Stromal cell of bone marrow (primary cell): ENCODE measurements at regions not wholly inside any gene's neighbourhood (a gene's known extent, or its start where the extent isn't known, plus 50 kb on each side); places are given as distances from the start of the nearest gene placed in this dataset.

Source experiments
- DNase-seq: peaks from one replicate; pipeline ENCODE4 v3.0.0-alpha.2; 2012; ENCODE audit warnings: low read depth

DNA sequence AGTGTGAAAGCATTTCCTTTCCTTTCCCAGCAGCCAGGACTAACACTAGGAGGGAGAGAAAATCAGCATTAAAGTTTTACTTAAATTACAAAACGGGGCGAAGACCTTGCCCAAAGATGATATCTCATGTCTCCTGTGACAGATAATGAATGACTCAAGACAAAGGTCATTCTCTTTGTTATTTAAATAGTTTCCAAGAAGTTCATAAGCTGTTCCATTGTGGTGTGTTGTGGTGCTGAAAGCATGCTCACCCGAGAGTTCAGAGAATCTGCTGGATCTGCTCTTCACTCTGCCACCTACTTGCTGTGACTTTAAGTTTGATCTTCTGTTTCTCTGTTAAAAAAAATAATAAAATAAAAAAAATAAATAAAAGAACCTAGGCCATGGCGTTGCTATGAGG lies 265.9 kb upstream of the NR4A3 start:
- no peak for DNase-seq

DNA sequence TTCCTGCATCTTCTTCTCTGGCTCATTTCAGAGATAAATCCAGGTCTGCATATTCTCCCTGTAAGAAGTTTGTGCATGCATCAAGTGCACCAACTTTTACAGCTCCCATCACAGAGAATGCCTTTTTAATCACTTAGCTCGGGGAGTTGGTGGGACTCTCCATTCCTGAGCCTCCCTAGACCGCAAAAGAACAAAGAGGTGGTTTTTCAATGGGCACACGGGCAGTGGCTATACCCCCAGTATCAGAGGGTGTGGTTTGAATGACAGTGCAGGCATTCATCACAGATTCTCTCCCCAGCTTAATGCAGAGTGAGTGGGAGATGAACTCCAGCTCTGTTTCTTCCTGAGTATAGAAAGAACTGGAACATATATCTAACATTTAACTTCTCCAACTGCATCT lies 264.7 kb upstream of the NR4A3 start:
- no peak for DNase-seq

DNA sequence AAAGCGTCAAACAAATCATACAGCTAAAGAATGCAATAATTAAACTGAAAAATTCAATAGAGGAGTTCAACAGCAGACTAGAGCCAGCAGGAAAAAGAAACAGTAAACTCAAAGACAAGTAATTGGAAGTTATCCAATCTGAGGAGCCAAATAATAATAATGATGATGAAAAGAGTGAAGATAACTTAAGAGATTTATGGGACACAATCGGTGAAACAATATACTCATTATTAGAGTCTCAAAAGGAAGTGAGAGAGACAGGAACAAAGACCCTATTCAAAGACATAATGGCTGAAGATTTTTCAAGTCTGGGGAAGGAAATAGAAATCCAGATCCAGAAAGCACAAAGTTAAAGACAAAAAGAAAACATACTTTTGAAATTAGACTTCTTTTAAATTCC lies 263.9 kb upstream of the NR4A3 start:
- DNase-seq: no peak

DNA sequence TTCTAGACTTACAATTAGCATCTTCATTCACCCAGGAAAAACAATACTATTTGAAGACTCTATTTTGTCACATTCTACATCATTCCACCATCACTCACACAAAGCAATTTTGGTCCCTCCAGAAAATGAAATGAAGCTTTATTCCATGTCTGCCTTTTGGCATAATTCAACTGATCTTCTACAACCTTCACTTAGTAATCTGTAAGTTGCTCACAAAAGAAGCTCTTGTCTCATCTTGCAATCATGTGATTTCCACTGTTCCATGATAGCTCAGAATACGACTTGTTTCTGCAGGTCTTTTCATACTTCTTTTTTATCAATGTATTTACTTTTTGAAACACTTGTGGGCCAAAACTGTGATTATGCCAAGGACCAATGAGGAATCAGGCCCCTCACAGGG lies 261.9 kb upstream of the NR4A3 start:
- DNase-seq: no peak

DNA sequence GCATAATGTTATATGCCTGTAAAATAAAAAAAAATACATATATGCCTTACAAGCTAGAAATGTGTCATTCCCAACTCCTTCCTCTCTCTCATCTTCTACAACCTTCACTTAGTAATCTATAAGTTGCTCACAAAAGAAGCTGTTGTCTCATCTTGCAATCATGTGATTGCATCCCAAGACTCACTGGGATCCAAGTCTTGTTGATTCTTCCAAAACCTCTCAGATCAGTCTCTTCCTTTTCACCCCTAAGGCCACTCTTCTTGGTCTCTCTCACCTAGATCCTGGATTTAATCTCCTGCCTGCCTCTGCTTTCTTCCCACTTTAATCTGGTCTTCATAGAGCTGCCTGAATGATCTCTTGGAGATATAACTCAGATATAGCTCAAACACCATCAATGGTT lies 261.1 kb upstream of the NR4A3 start:
- DNase-seq: no peak

DNA sequence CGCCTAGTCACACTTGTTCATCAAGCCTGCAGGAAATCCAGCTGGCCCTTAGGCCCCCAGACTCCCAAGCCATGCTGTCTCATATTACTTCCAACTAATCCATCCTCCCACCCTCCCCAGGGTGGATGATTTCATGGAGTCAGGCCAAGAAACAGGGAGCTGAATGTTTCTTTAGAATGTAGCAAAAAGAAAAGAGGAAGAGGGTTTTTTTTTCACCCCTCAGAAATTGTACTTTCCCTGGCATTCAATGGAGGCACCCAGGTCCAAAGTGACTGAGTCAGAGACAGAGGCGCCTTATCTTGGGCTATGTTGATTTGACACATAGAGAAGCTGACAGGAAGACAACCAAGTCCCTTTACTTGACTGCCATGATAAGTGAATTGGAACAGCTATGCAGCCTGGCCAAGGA lies 260.2 kb upstream of the NR4A3 start:
- DNase-seq: no peak

DNA sequence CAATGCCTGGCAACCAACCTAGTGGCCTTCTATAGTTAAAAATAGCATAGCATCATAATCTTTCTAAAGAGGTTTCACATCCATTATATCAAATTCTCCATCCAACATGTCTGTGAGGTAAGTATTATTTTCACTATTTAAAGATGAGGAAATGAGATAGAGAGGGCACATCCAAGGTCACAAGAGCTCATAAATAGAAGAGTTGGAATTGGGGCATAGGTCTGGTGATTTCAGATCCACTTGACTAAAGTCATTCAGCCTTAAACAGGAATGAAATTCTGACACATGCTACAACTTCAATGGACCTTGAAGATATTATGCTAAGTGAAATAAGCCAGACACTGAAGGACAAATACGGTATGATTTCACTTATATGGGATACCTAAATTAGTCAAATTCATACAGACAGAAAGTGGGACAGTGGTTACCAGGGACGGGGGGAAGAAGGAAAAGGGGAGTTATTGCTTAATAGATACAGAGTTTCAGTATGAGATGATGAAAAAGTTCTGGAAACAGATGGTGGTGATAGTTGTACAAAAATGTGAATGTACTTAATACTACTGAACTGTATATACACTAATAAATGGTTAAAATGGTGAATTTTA lies 259.6 kb upstream of the NR4A3 start:
- no peak for DNase-seq

DNA sequence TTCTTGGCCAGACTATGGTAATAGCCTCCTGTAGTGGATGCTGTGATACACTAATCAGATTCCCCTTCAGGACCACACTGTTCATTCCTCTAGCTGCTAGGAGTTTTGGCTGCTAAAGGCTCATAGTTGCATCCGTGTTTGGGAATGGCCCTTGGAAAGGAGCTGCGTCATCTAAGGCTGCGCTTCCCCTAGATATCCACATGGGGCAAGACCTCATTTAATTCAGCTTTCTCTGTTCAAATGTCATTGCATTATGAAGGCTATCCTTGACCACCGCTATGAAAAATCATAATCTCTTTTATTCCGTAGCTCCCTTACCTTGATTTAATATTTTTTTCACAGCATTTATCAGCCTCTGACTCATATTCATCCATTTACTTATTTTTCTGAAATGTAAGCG lies 258.3 kb upstream of the NR4A3 start:
- no peak for DNase-seq

DNA sequence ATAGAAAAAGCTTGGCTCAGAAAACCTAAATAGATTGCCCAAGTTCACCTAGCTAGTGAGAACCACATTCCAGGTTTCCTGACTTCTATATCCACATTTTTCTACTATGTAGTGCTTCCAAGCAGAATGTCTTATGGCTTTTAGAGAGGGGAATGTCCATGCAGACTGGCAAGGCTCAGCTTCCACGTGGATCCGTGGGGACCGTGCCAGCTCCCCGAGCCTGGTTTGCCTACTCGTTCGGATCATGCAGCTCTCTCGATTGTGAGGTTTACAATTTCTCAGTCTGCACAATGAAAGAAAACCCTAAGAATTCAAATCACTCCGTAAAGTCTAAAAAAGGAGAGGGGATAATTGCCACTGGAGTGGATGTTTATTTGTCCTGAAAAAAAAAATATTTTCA lies 256.5 kb upstream of the NR4A3 start:
- DNase-seq: no peak

DNA sequence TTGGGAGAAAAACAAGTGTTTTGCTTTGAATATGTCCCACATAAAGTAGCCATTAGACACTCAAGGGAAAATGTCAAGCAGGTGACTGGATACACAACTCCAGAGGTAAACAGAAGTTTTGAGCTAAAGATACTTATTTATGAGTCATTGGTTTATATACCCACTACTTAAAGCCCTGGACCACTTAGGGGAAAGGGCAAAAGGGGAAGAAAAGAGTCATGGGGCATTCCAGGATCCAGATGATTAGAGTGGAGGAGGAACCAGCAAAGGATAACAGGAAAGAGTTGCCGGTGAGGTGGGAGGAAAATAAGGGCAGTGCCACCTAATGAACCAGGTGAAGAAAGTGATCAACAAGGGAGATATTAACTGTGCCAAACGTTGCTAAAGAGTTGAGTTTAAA lies 254.2 kb upstream of the NR4A3 start:
- DNase-seq: no peak

DNA sequence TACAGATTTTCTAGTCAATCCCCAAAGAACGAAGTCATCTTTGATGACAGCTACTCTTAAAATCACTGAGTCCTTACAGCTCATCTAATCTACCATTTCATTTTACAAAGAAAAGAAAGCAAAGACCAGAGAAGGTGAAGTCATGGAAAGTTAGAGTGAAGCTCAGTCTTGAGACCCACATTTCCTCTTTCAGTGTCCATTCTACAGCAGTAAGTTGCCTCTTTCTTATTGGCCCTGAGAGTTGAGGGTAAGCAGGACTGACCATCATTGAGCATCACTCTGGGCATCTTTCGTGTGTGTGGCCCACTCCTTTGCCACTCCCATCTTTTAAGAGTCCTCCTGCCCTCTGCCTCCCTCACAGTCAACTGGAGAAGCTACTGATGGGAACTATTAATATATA lies 251.8 kb upstream of the NR4A3 start:
- DNase-seq: no peak

DNA sequence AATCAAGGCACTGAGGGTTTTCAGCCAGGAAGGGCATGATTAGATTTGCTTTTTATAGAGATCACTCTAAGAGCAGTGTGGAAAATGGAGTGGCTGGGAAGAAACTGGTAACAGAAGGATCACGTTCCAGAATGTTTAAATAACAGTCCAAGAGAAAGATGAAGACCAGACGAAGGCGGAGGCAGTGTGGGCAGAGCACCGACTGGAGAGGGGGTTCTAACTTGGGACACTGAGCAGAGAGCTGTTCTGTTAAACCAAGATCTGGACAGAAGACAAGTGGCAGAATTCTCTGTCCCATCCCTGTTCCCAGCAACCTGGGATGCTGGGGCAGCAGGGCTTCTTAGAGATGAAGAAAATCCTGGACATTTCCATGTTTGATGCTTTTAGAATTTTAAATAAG lies 249.1 kb upstream of the NR4A3 start:
- DNase-seq: no peak

DNA sequence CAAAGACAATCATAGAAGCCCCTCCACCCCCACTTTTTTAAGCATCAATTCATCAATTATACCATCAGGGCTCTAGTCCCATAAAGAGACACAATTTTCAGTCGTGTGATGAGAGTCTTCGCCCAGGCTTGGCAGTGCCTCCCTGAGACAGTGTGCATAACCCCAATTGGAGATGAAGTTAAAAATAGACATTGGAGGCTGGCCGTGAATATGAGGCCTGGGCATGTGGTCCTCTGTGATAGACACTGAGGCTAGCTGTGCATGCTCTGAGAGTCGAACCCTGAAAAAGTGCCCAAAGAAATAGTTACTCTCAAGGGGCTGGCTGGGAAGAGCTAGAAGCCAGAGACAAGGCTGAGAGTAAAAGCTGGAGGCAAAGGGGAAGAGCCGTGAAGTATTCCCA lies 248.6 kb upstream of the NR4A3 start:
- no peak for DNase-seq

DNA sequence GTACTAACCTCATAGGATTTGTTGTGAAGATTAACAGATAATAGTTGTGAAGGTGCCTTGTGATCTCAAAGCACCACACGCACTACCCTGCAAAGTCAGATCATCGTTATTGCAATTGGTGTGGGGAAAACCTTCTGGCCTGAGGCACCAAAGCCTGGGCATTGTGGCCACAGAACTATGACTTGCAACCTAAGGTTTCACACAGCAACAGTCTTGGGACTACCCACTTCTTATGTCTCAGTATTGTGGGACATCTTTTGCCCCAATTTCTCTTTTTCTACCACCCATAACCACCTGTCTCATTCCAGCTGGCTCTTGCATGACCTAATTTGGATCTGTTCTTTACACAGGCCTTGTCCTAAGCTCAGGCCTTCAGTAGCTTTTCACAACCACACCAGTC lies 247.8 kb upstream of the NR4A3 start:
- no peak for DNase-seq

DNA sequence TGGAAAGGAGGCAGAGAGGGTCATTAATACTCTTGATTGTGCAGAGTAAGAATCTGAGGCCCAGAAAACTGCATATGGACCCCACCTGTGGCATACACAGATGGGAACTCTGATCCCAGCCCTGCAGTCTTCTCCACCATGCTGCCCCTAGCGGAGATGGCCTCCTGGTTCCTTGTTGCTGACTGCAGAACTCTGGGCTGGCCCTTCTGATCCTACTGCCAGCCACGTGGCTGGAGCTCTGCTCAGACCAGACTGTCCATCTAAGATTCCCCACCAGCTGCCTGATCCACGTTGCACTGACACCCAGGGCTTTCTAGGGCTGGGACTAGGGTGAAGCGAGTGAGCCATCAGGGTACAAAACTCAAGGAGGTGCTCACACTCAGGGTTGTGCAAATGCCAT lies 245.7 kb upstream of the NR4A3 start:
- DNase-seq: no peak

DNA sequence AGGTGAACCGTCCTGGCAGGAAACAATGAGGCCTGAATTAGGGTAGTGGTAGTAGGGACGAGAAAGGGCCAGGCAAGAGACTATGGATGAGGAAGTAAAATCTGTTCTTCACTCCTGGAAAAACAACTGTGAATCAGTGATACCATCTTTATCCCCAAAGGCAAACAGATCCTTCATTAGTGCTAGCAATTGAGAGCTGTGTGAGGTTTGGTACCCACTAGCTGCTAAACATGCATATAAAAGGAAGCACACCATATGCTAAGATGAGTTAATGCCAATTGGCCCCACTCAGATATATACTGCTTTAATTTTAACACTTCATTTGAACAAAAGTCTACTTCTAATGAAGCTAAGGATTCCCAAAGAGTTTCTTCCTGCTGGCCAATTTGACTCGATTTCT lies 244.8 kb upstream of the NR4A3 start:
- DNase-seq: no peak

DNA sequence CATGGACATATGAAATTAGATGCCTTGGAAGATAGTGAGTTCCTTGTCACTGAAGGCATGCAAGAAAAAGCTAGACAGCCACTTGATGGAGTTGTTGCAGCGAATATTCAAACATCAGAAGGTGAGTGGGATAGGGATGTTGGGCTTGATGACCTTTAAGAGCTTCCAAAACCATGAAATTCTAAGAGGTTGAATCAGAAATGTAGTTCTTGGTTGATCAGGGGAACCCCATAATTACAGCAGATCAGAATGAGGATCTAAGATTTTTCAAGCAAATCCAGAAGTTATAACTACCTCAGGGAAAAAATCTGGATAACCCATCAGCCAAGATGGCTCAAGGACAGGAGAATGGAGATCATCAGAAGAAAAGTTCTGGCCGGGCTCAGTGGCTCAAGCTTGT lies 244.3 kb upstream of the NR4A3 start:
- no peak for DNase-seq

DNA sequence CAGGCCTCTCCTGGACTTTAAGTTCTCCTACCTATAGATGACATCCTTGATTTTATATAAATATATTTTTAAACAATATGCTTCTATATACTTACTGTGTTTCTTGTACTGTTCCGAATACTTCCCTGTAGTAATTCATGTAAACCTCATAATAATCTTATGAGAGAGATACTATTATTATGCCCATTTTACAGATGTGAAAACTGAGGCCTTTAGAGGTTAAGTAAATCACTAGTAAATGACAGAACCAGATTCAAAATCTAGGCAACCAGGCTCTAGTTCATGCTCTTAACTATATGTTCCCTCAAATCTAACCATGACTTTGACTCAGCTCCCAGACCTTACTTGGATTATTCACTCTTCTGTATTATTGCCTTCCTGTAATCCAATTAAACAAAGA lies 243.0 kb upstream of the NR4A3 start:
- no peak for DNase-seq

DNA sequence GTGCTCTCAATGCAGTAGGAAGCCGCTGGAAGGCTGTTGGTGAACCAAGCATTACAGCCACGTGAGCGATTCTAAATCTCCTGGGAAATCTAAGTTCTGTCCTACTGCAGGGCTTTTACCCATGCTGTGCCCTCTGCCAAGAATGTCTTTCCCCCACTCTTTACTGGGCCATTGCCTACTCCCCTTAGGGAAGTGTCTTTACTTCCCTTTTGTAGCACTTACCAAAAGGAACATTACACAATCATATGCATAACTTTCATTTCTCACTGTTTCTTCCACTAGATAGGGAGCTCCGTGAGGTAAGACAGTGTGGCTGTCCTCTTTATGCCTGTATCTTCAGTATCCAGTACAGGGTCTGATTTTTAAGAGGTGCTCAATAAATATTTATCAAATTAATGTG lies 241.7 kb upstream of the NR4A3 start:
- no peak for DNase-seq

DNA sequence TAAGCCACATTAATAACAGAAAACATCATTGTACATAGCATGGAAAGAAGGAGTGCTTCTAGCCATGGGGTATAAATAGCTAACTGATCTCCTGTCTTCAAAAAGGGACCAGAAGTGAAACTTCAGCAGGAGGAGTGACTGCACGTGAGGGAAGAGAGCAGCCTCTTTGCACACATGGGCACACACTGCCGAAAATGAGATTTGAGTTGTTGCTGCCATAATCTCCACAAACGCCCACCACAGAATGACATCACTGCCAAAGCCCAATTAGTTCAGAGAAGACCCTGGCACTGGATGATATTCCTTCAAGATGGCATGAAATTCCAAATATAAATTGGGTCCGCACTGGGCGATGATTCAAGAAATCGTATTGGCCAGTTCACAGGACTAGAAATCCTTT lies 238.9 kb upstream of the NR4A3 start:
- no peak for DNase-seq

DNA sequence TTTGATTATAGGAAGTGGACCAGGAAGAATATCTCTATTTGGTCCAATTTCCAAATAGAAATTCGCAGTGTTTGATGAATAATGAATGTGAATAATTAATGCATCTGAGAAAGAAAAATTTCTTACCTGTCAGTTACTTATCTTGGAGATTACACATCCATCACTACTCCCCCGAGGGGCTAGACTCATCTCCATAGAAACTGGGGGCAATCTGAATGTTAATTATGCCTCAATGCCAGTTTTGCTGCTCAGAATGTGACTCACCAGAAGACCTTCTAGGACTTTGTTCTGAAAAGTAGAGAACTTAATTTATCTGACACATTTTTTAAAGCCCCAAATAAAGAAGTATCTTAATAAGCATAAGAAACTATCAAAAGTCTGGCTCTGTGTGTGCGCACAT lies 233.4 kb upstream of the NR4A3 start:
- no peak for DNase-seq

DNA sequence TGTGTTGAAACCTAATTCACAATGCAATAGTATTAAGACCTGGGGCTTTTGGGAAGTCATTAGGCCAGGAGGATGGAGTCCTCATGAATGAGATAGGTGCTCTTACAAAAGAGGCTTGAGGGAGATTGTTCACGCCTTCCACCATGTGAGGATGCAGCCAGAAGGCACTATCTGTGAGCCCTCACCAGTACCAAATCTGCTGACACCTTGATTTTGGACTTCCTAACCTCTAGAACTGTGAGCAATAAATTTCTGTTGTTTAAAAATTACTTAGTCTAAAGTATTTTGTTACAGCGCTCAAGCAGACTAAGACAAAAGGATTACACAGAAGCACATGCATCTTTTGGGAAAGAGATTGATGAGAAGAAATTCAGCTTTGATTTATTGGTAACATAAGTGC lies 232.9 kb upstream of the NR4A3 start:
- no peak for DNase-seq

DNA sequence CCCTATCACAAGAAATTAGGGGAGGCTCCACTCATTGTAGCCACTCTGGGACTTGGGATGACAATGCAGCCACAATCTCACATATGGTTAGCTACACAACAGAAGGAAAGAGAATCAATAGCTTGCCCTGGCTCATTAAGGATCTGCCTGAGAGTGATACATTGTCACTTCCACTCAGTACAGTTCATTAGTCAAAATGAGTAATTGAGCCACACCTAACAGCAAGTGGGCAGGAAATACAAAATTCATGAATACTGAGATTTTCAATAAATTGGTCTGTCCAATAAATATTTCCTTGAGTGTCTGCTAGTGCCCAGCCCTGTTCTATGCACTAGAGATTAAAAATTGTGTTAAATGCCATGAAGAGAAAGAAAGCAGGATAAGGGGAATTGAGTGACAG lies 231.3 kb upstream of the NR4A3 start:
- no peak for DNase-seq

DNA sequence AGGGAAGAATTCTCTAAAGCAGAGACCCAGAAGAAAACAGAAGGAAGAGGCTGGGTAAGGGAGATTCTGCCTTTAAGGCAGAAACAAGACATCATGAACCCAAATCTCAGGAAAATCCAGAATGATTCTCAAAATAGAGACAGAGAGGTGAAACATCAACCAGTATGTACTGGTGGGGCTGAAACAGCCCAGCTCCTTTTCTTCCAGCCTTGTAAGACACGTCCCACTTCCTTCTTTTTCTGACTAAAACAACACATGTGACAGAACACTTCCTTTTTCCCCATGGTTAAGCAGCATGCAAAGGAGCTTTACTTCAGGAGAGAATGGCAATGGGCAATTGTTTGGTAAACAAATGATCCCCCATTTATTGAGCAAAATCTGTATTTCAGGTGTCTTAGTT lies 230.8 kb upstream of the NR4A3 start:
- DNase-seq: no peak

DNA sequence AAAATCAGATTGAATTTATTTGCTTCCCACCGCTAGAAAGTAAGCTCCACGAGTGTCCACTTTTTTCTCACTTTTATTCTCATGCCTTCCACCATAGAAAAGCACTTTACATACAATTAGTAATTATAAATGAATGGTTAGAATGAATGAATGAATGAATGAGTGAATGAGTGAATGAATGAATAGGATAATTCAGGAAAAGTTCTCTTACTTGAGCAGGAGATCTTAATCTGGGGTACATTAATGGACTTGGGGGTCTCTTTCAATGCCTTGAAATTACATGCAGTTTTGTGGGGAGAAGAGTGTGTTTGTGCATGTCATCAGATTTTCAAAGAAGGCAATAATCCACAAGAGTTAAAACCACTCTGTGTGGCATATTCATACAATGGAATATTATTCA lies 229.9 kb upstream of the NR4A3 start:
- no peak for DNase-seq
